ENCODE measurements at regions not wholly inside any gene's neighbourhood (a gene's known extent, or its start where the extent isn't known, plus 50 kb on each side); places are given as distances from the start of the nearest gene placed in this dataset.
A peak's percentile ranks its signal among the peaks of the same experiment; 100 is the strongest.

GRCh38 chr3:180529778-180530177, 72.2 kb upstream of the TTC14 start:
- Histone ChIP-seq H3K4me1 (no peaks in the 10 kb centered on the region), H3K4me3 (no peak overlapping the region), H3K36me3 (no peaks in the 10 kb centered on the region), H3K27me3 (no peaks in the 10 kb centered on the region), H3K9me3 (peaks cover 0 to 7% (median 0%) of the 10 kb centered on the region in 12 donors), H3K27ac (no peak overlapping the region)
- 65 to 67% (median 66%) methylated on average over 3 to 5 of the region's 5 CpGs for WGBS, 4 donors
- intact Hi-C loops (cut with DNase I): no loop called here
- ATAC-seq (no peak), DNase-seq (no peak)
- TF ChIP-seq POLR2A (IDR thresholded peaks at IDR 0.05): no peak
- TF ChIP-seq, protein P1, sequence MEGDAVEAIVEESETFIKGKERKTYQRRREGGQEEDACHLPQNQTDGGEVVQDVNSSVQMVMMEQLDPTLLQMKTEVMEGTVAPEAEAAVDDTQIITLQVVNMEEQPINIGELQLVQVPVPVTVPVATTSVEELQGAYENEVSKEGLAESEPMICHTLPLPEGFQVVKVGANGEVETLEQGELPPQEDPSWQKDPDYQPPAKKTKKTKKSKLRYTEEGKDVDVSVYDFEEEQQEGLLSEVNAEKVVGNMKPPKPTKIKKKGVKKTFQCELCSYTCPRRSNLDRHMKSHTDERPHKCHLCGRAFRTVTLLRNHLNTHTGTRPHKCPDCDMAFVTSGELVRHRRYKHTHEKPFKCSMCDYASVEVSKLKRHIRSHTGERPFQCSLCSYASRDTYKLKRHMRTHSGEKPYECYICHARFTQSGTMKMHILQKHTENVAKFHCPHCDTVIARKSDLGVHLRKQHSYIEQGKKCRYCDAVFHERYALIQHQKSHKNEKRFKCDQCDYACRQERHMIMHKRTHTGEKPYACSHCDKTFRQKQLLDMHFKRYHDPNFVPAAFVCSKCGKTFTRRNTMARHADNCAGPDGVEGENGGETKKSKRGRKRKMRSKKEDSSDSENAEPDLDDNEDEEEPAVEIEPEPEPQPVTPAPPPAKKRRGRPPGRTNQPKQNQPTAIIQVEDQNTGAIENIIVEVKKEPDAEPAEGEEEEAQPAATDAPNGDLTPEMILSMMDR (IDR thresholded peaks at IDR 0.05): no peak

DNA sequence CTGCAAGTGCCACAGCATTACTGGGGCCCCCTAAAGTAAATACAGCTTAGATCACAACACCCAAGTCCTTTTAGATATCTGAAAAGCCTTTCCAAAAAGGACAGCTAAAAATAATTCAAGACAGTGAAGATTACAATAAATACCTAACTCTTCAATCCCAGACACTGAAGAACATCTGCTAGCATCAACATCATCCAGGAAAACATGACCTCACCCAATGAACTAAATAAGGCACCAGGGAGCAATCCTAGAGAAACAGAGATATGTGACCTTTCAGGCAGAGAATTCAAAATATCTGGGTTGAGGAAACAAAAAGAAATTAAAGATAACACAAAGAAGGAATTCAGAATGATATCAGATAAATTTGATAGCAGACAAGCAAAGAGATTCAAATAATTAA, 71.7 kb upstream of the TTC14 start:
- Histone ChIP-seq H3K9me3 (peaks cover 0 to 6% (median 0%) of the 10 kb centered on the region in 12 donors), H3K27me3 (no peaks in the 10 kb centered on the region), H3K4me3 (no peak overlapping the region), H3K4me1 (no peaks in the 10 kb centered on the region), H3K36me3 (no peaks in the 10 kb centered on the region), H3K27ac (no peak overlapping the region)
- TF ChIP-seq POLR2A (IDR thresholded peaks at IDR 0.05): no peak
- TF ChIP-seq, protein P1 (IDR thresholded peaks at IDR 0.05): no peak
- DNase-seq (no peak), ATAC-seq (no peak)
- intact Hi-C loops (cut with DNase I): no loop called here

- intact Hi-C loops (cut with DNase I): no loop called here
- WGBS, 4 donors: 68 to 76% (median 72%) methylated on average over 7 to 10 of the region's 10 CpGs
- no peak overlapping the region for H3K4me3 ChIP-seq
- H3K4me1 ChIP-seq: no peaks in the 10 kb centered on the region
- DNase-seq: peak in 1 of 5 donors; percentile 57
- H3K27me3 ChIP-seq: no peaks in the 10 kb centered on the region
- H3K9me3 ChIP-seq: no peaks in the 10 kb centered on the region
- ATAC-seq: no peak
- H3K36me3 ChIP-seq: no peaks in the 10 kb centered on the region
- H3K27ac ChIP-seq: no peak overlapping the region
- TF ChIP-seq, protein P1 (IDR thresholded peaks at IDR 0.05): no peak
- TF ChIP-seq POLR2A (IDR thresholded peaks at IDR 0.05): no peak
Measured at GRCh38 chr3:180531303-180532278, 70.4 kb upstream of the TTC14 start.

- ATAC-seq (no peak), DNase-seq (no peak)
- H3K4me1 ChIP-seq: no peaks in the 10 kb centered on the region
- H3K4me3 ChIP-seq: no peak overlapping the region
- TF ChIP-seq, protein P1 (IDR thresholded peaks at IDR 0.05): no peak
- no peak for TF ChIP-seq POLR2A (IDR thresholded peaks at IDR 0.05)
- 71 to 81% (median 73%) methylated on average over 2 of the region's 2 CpGs for WGBS, 4 donors
- no peak overlapping the region for H3K27ac ChIP-seq
- no peaks in the 10 kb centered on the region for H3K36me3 ChIP-seq
- peaks cover 0 to 9% (median 0%) of the 10 kb centered on the region in 12 donors for H3K9me3 ChIP-seq
- H3K27me3 ChIP-seq: no peaks in the 10 kb centered on the region
- intact Hi-C loops (cut with DNase I): no loop called here
Measured at GRCh38 chr3:180534828-180535227, 67.1 kb upstream of the TTC14 start.
